OCI-LY7 (cell line): ENCODE measurements at regions not wholly inside any gene's neighbourhood (a gene's known extent, or its start where the extent isn't known, plus 50 kb on each side); places are given as distances from the start of the nearest gene placed in this dataset.

Experiments
- BruUV-seq: library from RNA; stranded (reverse); fragments of 400-500 nt; replicated peaks from 2 replicates; lab custom pipeline; 2021; lab: Mats Ljungman, UMichigan
- CTCF ChIA-PET: fragments of 300-600 bp; sonication (Branson Sonifier 250); formaldehyde crosslinking; loops from one replicate; lab custom pipeline; 2022; ENCODE audit warnings: antibody characterized with exemption; ENCODE audit not compliant: unreplicated experiment; lab: Charles Lee
- POLR2A ChIA-PET: fragments of 300-600 bp; sonication (Branson Sonifier 250); formaldehyde crosslinking; loops from one replicate; lab custom pipeline; 2022; ENCODE audit warnings: antibody characterized with exemption; lab: Charles Lee
- DNase-seq: peaks from one replicate; pipeline ENCODE4 v3.0.0-alpha.2; 2015; ENCODE audit warnings: low spot score
- H2AFZ ChIP-seq: fragments of 200-600 bp; sonication (generic), shearing (Covaris generic); 2 replicates; pipeline ENCODE4 v1.6.1; 2014; ENCODE audit warnings: mild to moderate bottlenecking, antibody characterized with exemption, low read length, moderate library complexity
- H3K27ac ChIP-seq: fragments of 200-600 bp; sonication (generic); 2 replicates; pipeline ENCODE4 v1.5.1; 2014; ENCODE audit warnings: mixed run types, low read depth, mild to moderate bottlenecking, moderate library complexity, low read length, inconsistent platforms; ENCODE audit not compliant: poor library complexity, severe bottlenecking
- H3K36me3 ChIP-seq: fragments of 200-600 bp; sonication (generic); 2 replicates; pipeline ENCODE4 v1.6.1; 2014; ENCODE audit warnings: mild to moderate bottlenecking, antibody characterized with exemption, low read length, moderate library complexity, mixed read lengths; ENCODE audit not compliant: insufficient read depth
- H3K4me1 ChIP-seq: fragments of 200-600 bp; sonication (generic); 2 replicates; pipeline ENCODE4 v1.5.1; 2014; ENCODE audit warnings: mild to moderate bottlenecking, low read length; ENCODE audit not compliant: insufficient read depth, poor library complexity, severe bottlenecking
- H3K4me2 ChIP-seq: fragments of 200-600 bp; sonication (generic); 2 replicates; pipeline ENCODE4 v1.6.1; 2014; ENCODE audit warnings: mild to moderate bottlenecking, low read length
- H3K4me3 ChIP-seq: fragments of 200-600 bp; sonication (generic); 2 replicates; pipeline ENCODE4 v1.5.1; 2014; ENCODE audit warnings: mild to moderate bottlenecking, low read depth, low read length; ENCODE audit not compliant: poor library complexity, severe bottlenecking
- H3K79me2 ChIP-seq: fragments of 200-600 bp; sonication (generic); 2 replicates; pipeline ENCODE4 v1.6.1; 2016; ENCODE audit warnings: low read depth, mild to moderate bottlenecking, low read length, moderate library complexity, mixed read lengths; ENCODE audit not compliant: insufficient read depth
- H3K9me2 ChIP-seq: fragments of 200-600 bp; sonication (generic); 2 replicates; pipeline ENCODE4 v1.6.1; 2016; ENCODE audit warnings: mild to moderate bottlenecking, low read length, mixed read lengths; ENCODE audit not compliant: insufficient read depth
- H3K9me3 ChIP-seq: fragments of 200-600 bp; sonication (generic); 2 replicates; pipeline ENCODE4 v1.6.1; 2014; ENCODE audit warnings: mild to moderate bottlenecking, mixed run types, low read length, mixed read lengths
- H4K20me1 ChIP-seq: fragments of 200-600 bp; sonication (generic); 2 replicates; pipeline ENCODE4 v1.6.1; 2014; ENCODE audit warnings: mild to moderate bottlenecking, antibody characterized with exemption, low read length, moderate library complexity, mixed read lengths; ENCODE audit not compliant: insufficient read depth
- CTCF ChIP-seq: fragments of 200-600 bp; sonication (generic); conservative IDR thresholded peaks from 2 replicates; pipeline ENCODE4 v1.5.1; 2014; ENCODE audit warnings: mild to moderate bottlenecking, antibody characterized with exemption, low read length, moderate library complexity, mixed read lengths
- EZH2phosphoT487 ChIP-seq: fragments of 200-600 bp; sonication (generic); IDR thresholded peaks from 2 replicates; pipeline ENCODE4 v1.6.1; 2018; ENCODE audit warnings: low read depth, borderline replicate concordance, mild to moderate bottlenecking, mixed run types, antibody characterized with exemption, low read length, moderate library complexity, mixed read lengths
- intact Hi-C: fragments of 100-400 bp; cut with micrococcal nuclease; formaldehyde crosslinking; loops from one replicate; pipeline ENCODE4 v1.10.0; 2022; ENCODE audit not compliant: unreplicated experiment

GRCh38 chr4:177968817-177969442, 526.7 kb upstream of the AGA start:
- no TSS peak for BruUV-seq
- intact Hi-C loops = no loop called here
- CTCF ChIA-PET = no interaction called here
- no peak overlapping the region for H3K27ac ChIP-seq
- no peak overlapping the region for H2AFZ ChIP-seq
- no peaks in the 10 kb centered on the region for H3K4me1 ChIP-seq
- no peaks in the 10 kb centered on the region for H3K9me3 ChIP-seq
- H3K4me3 ChIP-seq = no peak overlapping the region
- H3K36me3 ChIP-seq = no peaks in the 10 kb centered on the region
- H3K79me2 ChIP-seq = no peaks in the 10 kb centered on the region
- no peaks in the 10 kb centered on the region for H3K9me2 ChIP-seq
- POLR2A ChIA-PET = no interaction called here
- TF ChIP-seq EZH2phosphoT487 (no peak), CTCF (no peak)
- no peak overlapping the region for H3K4me2 ChIP-seq
- no peak for DNase-seq
- H4K20me1 ChIP-seq = no peaks in the 10 kb centered on the region; the same call in 1 of the 2 replicates

- no peak for DNase-seq
- ChIA-PET POLR2A (no interaction called here), CTCF (no interaction called here)
- TF ChIP-seq EZH2phosphoT487 (no peak), CTCF (no peak)
- Histone ChIP-seq H4K20me1 (no peaks in the 10 kb centered on the region; the same call in 1 of the 2 replicates), H3K4me2 (no peak overlapping the region), H3K9me2 (no peaks in the 10 kb centered on the region), H3K4me3 (no peak overlapping the region), H3K36me3 (no peaks in the 10 kb centered on the region), H3K79me2 (no peaks in the 10 kb centered on the region), H3K27ac (no peak overlapping the region), H3K9me3 (no peaks in the 10 kb centered on the region), H2AFZ (no peak overlapping the region), H3K4me1 (no peaks in the 10 kb centered on the region)
- intact Hi-C loops = no loop called here
- no TSS peak for BruUV-seq
Measured at GRCh38 chr4:177974461-177974860, 532.2 kb upstream of the AGA start.

- ChIA-PET POLR2A (no interaction called here), CTCF (no interaction called here)
- Histone ChIP-seq H3K4me1 (no peaks in the 10 kb centered on the region), H3K9me3 (no peaks in the 10 kb centered on the region), H2AFZ (no peak overlapping the region), H3K4me3 (no peak overlapping the region), H4K20me1 (no peaks in the 10 kb centered on the region), H3K36me3 (no peaks in the 10 kb centered on the region), H3K4me2 (no peak overlapping the region), H3K27ac (no peak overlapping the region), H3K9me2 (no peaks in the 10 kb centered on the region), H3K79me2 (no peaks in the 10 kb centered on the region)
- no TSS peak for BruUV-seq
- TF ChIP-seq CTCF (no peak), EZH2phosphoT487 (no peak)
- DNase-seq = no peak
- intact Hi-C loops = no loop called here
Measured at GRCh38 chr4:177975315-177975987, 533.2 kb upstream of the AGA start.
